Mesothelial cell of epicardium (in vitro differentiated cells): ENCODE measurements at regions not wholly inside any gene's neighbourhood (a gene's known extent, or its start where the extent isn't known, plus 50 kb on each side); places are given as distances from the start of the nearest gene placed in this dataset.

ENCODE experiments used
- DNase-seq, 2 experiments: peaks; one replicate each; pipeline ENCODE4 v3.0.0; 2021; ENCODE audit warnings: low spot score in 2 of 2; ENCODE audit not compliant: unreplicated experiment in 2 of 2
- H3K27ac Mint-ChIP-seq: 2 replicates; pipeline ENCODE4 v1.8.0; 2021; ENCODE audit warnings: mixed read lengths
- H3K27me3 Mint-ChIP-seq: 2 replicates; pipeline ENCODE4 v1.8.0; 2021; ENCODE audit warnings: low read depth, mixed read lengths
- H3K36me3 Mint-ChIP-seq: 2 replicates; pipeline ENCODE4 v1.8.0; 2021; ENCODE audit warnings: mixed read lengths
- H3K4me1 Mint-ChIP-seq: 2 replicates; pipeline ENCODE4 v1.8.0; 2021; ENCODE audit warnings: mixed read lengths
- H3K4me3 Mint-ChIP-seq: 2 replicates; pipeline ENCODE4 v1.8.0; 2021; ENCODE audit warnings: mild to moderate bottlenecking, moderate library complexity, mixed read lengths
- H3K9me3 Mint-ChIP-seq: 2 replicates; pipeline ENCODE4 v1.8.0; 2021; ENCODE audit warnings: mixed read lengths
- CTCF ChIP-seq: fragments of 200-600 bp; sonication (generic); IDR thresholded peaks from one replicate; pipeline ENCODE4 v1.5.0; 2021; ENCODE audit warnings: antibody characterized with exemption; ENCODE audit not compliant: unreplicated experiment

GRCh38 chr3:27644941-27645340 lies 77.2 kb downstream of the EOMES start:
- H3K4me3 Mint-ChIP-seq, result no peak overlapping the region
- H3K27me3 Mint-ChIP-seq, result peaks cover 6% of the 10 kb centered on the region
- no peak overlapping the region for H3K27ac Mint-ChIP-seq
- TF ChIP-seq CTCF, result no peak
- H3K36me3 Mint-ChIP-seq, result no peaks in the 10 kb centered on the region
- no peaks in the 10 kb centered on the region for H3K9me3 Mint-ChIP-seq
- no peaks in the 10 kb centered on the region for H3K4me1 Mint-ChIP-seq
- DNase-seq, result no peak

GRCh38 chr3:27643355-27643754 lies 78.8 kb downstream of the EOMES start:
- Mint-ChIP-seq H3K4me3 (no peak overlapping the region), H3K4me1 (no peaks in the 10 kb centered on the region), H3K27me3 (peaks cover 6% of the 10 kb centered on the region), H3K27ac (no peak overlapping the region), H3K36me3 (no peaks in the 10 kb centered on the region), H3K9me3 (no peaks in the 10 kb centered on the region)
- TF ChIP-seq CTCF, result no peak
- no peak for DNase-seq

- Mint-ChIP-seq H3K4me1 (no peaks in the 10 kb centered on the region), H3K27me3 (peaks cover 6% of the 10 kb centered on the region), H3K9me3 (no peaks in the 10 kb centered on the region), H3K36me3 (no peaks in the 10 kb centered on the region), H3K27ac (no peak overlapping the region), H3K4me3 (no peak overlapping the region)
- no peak for TF ChIP-seq CTCF
- no peak for DNase-seq
Measured at GRCh38 chr3:27642796-27643195, 79.3 kb downstream of the EOMES start.

- Mint-ChIP-seq H3K4me1 (no peaks in the 10 kb centered on the region), H3K27me3 (peaks cover 6% of the 10 kb centered on the region), H3K9me3 (no peaks in the 10 kb centered on the region), H3K27ac (no peak overlapping the region), H3K36me3 (no peaks in the 10 kb centered on the region), H3K4me3 (no peak overlapping the region)
- no peak for DNase-seq
- TF ChIP-seq CTCF, result no peak
Measured at GRCh38 chr3:27641888-27642601, 80.1 kb downstream of the EOMES start.

GRCh38 chr3:27641271-27641800 lies 80.8 kb downstream of the EOMES start:
- H3K9me3 Mint-ChIP-seq, result no peaks in the 10 kb centered on the region
- no peak for TF ChIP-seq CTCF
- no peaks in the 10 kb centered on the region for H3K4me1 Mint-ChIP-seq
- no peak for DNase-seq
- no peak overlapping the region for H3K27ac Mint-ChIP-seq
- no peaks in the 10 kb centered on the region for H3K36me3 Mint-ChIP-seq
- peaks cover 6% of the 10 kb centered on the region for H3K27me3 Mint-ChIP-seq
- no peak overlapping the region for H3K4me3 Mint-ChIP-seq
